ENCODE measurements at regions not wholly inside any gene's neighbourhood (a gene's known extent, or its start where the extent isn't known, plus 50 kb on each side); places are given as distances from the start of the nearest gene placed in this dataset.

GRCh38 chr6:145006914-145007313 is 721.8 kb downstream of the UTRN start:
- TF ChIP-seq EZH2 (IDR thresholded peaks at IDR 0.05; ENCODE audit: borderline replicate concordance, insufficient read depth, low read depth, low read length, poor library complexity, severe bottlenecking) = no peak
- TF ChIP-seq, protein P1, sequence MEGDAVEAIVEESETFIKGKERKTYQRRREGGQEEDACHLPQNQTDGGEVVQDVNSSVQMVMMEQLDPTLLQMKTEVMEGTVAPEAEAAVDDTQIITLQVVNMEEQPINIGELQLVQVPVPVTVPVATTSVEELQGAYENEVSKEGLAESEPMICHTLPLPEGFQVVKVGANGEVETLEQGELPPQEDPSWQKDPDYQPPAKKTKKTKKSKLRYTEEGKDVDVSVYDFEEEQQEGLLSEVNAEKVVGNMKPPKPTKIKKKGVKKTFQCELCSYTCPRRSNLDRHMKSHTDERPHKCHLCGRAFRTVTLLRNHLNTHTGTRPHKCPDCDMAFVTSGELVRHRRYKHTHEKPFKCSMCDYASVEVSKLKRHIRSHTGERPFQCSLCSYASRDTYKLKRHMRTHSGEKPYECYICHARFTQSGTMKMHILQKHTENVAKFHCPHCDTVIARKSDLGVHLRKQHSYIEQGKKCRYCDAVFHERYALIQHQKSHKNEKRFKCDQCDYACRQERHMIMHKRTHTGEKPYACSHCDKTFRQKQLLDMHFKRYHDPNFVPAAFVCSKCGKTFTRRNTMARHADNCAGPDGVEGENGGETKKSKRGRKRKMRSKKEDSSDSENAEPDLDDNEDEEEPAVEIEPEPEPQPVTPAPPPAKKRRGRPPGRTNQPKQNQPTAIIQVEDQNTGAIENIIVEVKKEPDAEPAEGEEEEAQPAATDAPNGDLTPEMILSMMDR (IDR thresholded peaks at IDR 0.05) = no peak
